ENCODE measurements at regions not wholly inside any gene's neighbourhood (a gene's known extent, or its start where the extent isn't known, plus 50 kb on each side); places are given as distances from the start of the nearest gene placed in this dataset.

DNA sequence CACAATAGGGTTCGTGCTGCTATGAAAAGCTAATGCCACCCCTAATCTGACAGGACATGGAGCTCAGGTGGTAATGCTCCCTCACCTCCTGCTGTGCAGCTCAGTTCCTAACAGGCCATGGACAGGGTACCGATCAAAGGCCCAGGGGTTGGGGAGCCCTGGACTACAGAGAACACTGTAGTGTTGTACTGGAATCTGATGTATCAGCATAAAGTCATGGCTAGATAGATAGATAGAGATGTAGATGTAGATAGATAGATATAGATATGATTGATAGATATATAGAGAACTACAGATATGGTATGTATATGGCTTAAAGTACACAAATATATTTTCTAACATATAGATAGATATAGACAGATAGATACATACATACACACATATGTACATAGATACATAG is 112.3 kb upstream of the MPPED2 start:
- TF ChIP-seq SMC3 (IDR thresholded peaks at IDR 0.05) (no peak), RFX5 (IDR thresholded peaks at IDR 0.05) (no peak), JUN (IDR thresholded peaks at IDR 0.05) (no peak), KDM5A (IDR thresholded peaks at IDR 0.05) (no peak)
